ENCODE measurements at regions not wholly inside any gene's neighbourhood (a gene's known extent, or its start where the extent isn't known, plus 50 kb on each side); places are given as distances from the start of the nearest gene placed in this dataset.
A peak's percentile ranks its signal among the peaks of the same experiment; 100 is the strongest.

DNA sequence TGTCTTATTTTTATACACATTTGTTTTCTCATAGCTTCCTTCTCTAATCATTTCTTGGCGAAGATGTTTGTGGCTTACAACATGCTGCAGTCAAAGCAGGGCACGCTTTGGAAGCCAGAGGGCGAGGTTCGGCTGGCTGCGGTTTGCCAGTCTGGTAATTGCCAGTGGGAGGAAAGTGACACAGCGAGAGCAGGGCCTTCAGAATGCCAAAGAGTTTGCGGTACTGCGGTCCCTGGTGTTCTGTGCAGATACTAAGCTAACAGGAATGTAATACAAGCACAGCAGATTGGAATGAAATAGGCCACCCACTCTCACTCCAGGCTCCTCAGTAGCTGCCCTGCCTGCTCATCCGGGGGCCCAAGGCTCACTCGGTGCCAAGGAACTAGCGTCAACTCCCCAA is 58.7 kb upstream of the TGM3 start:
- peak; percentile 4 for DNase-seq

- DNase-seq = no peak
Measured at GRCh38 chr20:2238601-2239000, 57.2 kb upstream of the TGM3 start.

GRCh38 chr20:2240835-2241234 is 55.0 kb upstream of the TGM3 start:
- no peak for DNase-seq

- DNase-seq = no peak
Measured at GRCh38 chr20:2242678-2243077, 53.1 kb upstream of the TGM3 start.

DNA sequence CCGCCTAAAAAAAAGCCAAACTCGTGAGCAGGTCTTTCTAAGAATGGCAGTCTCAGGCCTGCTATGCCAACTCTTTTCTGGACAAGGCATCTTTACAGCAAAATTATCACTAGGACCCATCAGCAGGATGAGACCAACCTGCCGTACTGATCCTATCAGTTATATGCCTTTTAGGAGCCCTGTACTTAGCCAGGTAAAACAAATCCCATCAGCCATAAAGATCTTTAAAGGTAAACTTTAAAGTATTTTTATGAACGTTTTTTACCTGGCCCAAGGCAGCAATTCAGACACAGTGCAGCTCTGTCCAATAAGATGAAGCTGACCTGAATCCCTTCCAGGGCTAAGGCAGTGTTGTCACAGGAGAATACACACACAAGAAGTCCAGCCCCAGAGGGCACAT is 51.3 kb upstream of the TGM3 start:
- no peak for DNase-seq

DNA sequence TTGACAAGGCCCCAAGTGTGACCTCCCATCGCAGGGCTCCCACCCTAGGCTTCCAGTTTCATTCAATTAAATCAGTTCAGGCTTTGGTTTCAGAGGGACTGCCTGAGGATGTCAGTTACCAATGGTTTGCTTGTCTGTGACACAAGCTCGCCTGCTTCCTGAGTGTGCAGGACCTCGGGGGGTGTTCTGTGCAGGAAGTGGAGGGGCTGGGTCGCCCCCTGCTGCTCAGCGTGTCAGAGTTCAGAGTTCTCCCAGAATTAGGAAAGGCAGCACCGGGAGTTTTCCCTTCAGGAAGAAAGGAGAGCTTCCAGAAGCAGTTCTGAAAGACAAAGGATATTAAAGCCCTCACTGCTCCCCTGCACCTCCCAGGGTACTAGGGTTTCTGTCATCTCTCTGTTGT is 50.8 kb upstream of the TGM3 start:
- no peak for DNase-seq

DNA sequence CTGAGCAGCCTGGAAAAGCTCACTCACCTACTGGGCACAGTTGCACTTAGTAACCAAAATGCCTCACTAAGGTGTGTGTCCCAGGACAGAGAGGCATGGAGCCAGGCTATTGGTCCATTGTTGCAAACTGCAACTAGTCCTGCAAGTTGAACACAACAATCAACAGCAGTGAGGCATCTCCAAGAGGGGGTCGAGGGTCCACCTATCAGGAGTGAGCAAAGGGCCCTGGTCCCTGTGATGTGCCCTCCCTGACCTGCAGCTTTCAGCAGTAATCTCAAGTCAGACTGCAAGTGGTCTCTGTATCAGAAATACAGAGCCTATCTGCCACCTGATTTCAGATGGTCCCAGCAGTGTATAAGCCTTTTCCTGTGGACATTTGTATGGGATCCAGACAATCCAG is 50.2 kb upstream of the TGM3 start:
- no peak for DNase-seq

All from NCI-H1436 (cell line).